NT2/D1 (cell line): ENCODE measurements at regions not wholly inside any gene's neighbourhood (a gene's known extent, or its start where the extent isn't known, plus 50 kb on each side); places are given as distances from the start of the nearest gene placed in this dataset.

Experiments used
- SUZ12 ChIP-seq: IDR thresholded peaks from 2 replicates; pipeline ENCODE4 v1.6.1; 2011; ENCODE audit not compliant: insufficient read length, insufficient read depth; ENCODE audit errors: extremely low read depth
- YY1 ChIP-seq: IDR thresholded peaks from 2 replicates; pipeline ENCODE4 v1.6.1; 2011; ENCODE audit not compliant: insufficient read length, insufficient read depth

DNA sequence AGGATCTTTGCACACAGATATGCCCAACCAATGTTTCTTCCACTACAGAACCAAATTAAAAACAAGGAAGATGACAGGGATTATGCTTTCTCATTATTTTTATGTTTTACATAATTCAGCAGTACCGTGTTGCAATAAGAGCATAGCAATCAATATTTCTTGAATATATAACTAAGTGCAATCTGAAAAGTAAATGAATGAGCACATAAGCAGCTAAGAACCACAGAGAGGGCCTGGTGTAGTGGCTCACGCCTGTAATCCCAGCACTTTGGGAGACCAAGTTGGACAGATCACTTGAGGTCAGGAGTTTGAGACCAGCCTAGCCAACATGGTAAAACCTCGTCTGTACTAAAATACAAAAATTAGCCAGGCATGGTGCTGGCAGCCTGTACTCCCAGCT is 423.7 kb downstream of the MRPL39 start:
- TF ChIP-seq YY1 (no peak), SUZ12 (no peak)
